ENCODE measurements at regions not wholly inside any gene's neighbourhood (a gene's known extent, or its start where the extent isn't known, plus 50 kb on each side); places are given as distances from the start of the nearest gene placed in this dataset.
A peak's percentile ranks its signal among the peaks of the same experiment; 100 is the strongest.
"Not testable (repeated sequence)": the region's sequence is repeated elsewhere in the genome, so short reads cannot be mapped to it uniquely, and the experiment has no call there.

DNA sequence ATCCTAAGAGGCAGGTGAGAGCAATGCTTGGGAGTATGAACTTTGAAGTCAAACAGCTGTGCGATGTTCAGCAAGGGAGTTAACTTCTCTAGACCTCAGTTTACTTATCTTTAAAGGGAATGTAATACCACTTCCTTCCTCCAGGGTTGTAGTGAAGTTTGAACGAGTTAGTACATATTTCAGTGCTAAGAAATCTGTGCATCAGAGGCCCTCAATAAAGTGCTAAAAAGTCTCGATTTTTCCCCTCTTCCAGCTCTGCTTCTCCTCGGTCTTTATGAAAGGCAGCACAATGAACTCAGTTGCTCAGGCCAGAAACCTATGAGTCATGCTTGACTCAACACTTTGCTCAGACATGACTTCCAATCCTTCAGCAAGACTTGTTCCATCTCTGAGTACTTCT is 418.9 kb downstream of the MDFIC start:
- no peak for DNase-seq
- Histone ChIP-seq H3K4me3 (ENCODE audit: low read depth in 1 of 3, low read length in 3 of 3) (no peak overlapping the region), H3K27me3 (ENCODE audit: control insufficient read depth in 3 of 3, insufficient read depth in 3 of 3, low read length in 3 of 3) (no peaks in the 10 kb centered on the region), H3K27ac (ENCODE audit: low read depth in 1 of 3, low read length in 2 of 3) (no peak overlapping the region), H3K36me3 (ENCODE audit: control insufficient read depth in 3 of 3, insufficient read depth in 2 of 3, low read depth in 1 of 3, low read length in 3 of 3) (no peaks in the 10 kb centered on the region), H3K9me3 (ENCODE audit: control insufficient read depth in 2 of 2, insufficient read depth in 1 of 2, low read depth in 1 of 2, low read length in 1 of 2) (peaks cover 0 to 4% of the 10 kb centered on the region in 2 donors), H3K4me1 (ENCODE audit: control insufficient read depth in 3 of 3, insufficient read depth in 2 of 3, low read depth in 1 of 3, low read length in 2 of 3) (no peaks in the 10 kb centered on the region)
- WGBS, 3 donors = 68 to 81% (median 74%) methylated on average over 4 of the region's 4 CpGs
- FAIRE-seq = no peak

DNA sequence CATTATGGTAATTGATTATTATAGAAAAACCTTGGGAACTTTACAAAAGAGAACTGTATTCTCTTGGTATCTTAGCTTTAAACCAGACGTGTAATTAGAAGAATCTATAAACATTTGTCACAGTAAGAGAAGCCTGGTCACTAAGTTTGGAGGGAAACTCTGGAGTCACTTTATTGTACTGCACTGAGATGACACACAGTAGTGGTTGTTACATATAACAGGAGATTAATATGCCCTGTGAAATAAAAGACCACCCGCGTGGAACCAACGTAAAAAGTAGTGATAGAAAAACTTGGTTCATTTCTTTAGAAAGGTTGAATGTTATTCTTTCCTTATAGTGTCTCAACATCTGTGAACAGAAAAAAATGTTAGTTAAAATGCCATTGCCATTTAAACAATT is 416.1 kb downstream of the MDFIC start:
- 77 to 94% (median 91%) methylated on average over 4 of the region's 4 CpGs for WGBS, 3 donors
- FAIRE-seq (no peak), DNase-seq (no peak)
- Histone ChIP-seq H3K9me3 (ENCODE audit: control insufficient read depth in 2 of 2, insufficient read depth in 1 of 2, low read depth in 1 of 2, low read length in 1 of 2) (peaks cover 0 to 4% of the 10 kb centered on the region in 2 donors), H3K4me1 (ENCODE audit: control insufficient read depth in 3 of 3, insufficient read depth in 2 of 3, low read depth in 1 of 3, low read length in 2 of 3) (no peaks in the 10 kb centered on the region), H3K4me3 (ENCODE audit: low read depth in 1 of 3, low read length in 3 of 3) (no peak overlapping the region), H3K27me3 (ENCODE audit: control insufficient read depth in 3 of 3, insufficient read depth in 3 of 3, low read length in 3 of 3) (no peaks in the 10 kb centered on the region), H3K27ac (ENCODE audit: low read depth in 1 of 3, low read length in 2 of 3) (no peak overlapping the region), H3K36me3 (ENCODE audit: control insufficient read depth in 3 of 3, insufficient read depth in 2 of 3, low read depth in 1 of 3, low read length in 3 of 3) (no peaks in the 10 kb centered on the region)

DNA sequence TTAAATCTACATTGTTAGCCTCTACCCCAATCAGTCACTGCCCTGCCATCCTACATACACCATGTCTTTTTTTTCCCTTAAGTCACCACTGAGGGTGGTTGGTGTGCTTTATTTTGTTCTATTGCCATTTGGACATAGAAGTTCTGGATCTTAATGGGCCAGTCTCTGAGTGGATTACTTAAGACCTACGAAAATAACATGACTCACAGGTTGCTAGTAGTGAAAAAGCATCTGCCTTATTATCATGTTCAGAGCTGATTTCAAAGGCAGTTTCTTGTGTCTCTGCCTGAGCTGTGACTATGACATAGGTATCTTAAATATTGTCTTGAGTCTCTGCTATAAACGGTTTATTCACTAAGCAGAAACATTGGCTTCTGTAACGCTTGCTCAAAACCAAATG is 410.8 kb downstream of the MDFIC start:
- Histone ChIP-seq H3K4me3 (ENCODE audit: low read depth in 1 of 3, low read length in 3 of 3) (no peak overlapping the region), H3K4me1 (ENCODE audit: control insufficient read depth in 3 of 3, insufficient read depth in 2 of 3, low read depth in 1 of 3, low read length in 2 of 3) (no peaks in the 10 kb centered on the region), H3K36me3 (ENCODE audit: control insufficient read depth in 3 of 3, insufficient read depth in 2 of 3, low read depth in 1 of 3, low read length in 3 of 3) (no peaks in the 10 kb centered on the region), H3K27ac (ENCODE audit: low read depth in 1 of 3, low read length in 2 of 3) (no peak overlapping the region), H3K27me3 (ENCODE audit: control insufficient read depth in 3 of 3, insufficient read depth in 3 of 3, low read length in 3 of 3) (no peaks in the 10 kb centered on the region), H3K9me3 (ENCODE audit: control insufficient read depth in 2 of 2, insufficient read depth in 1 of 2, low read depth in 1 of 2, low read length in 1 of 2) (no peaks in the 10 kb centered on the region)
- 71 to 81% (median 75%) methylated on average over 3 of the region's 3 CpGs for WGBS, 3 donors
- FAIRE-seq (no peak), DNase-seq (no peak)

DNA sequence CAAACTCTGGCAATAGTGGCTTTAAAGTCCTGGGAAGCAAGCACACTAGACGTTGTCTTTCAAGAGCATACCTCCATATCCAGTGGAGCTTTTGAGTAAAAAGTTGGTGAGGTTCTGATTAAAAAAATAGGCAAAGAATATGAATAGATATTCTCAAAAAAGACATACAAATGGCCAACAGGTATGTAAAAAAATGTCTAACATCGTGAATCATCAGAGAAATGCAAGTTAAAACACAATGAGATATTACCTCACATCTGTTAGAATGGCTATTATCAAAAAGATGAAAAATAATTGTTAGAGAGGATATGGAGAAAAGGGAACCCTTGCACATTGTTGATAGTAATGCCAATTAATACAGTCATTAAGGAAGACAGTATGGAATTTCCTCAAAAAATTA is 407.1 kb downstream of the MDFIC start:
- Histone ChIP-seq H3K9me3 (ENCODE audit: control insufficient read depth in 2 of 2, insufficient read depth in 1 of 2, low read depth in 1 of 2, low read length in 1 of 2) (no peaks in the 10 kb centered on the region), H3K27ac (ENCODE audit: low read depth in 1 of 3, low read length in 2 of 3) (no peak overlapping the region), H3K4me3 (ENCODE audit: low read depth in 1 of 3, low read length in 3 of 3) (no peak overlapping the region), H3K4me1 (ENCODE audit: control insufficient read depth in 3 of 3, insufficient read depth in 2 of 3, low read depth in 1 of 3, low read length in 2 of 3) (no peaks in the 10 kb centered on the region), H3K27me3 (ENCODE audit: control insufficient read depth in 3 of 3, insufficient read depth in 3 of 3, low read length in 3 of 3) (no peaks in the 10 kb centered on the region), H3K36me3 (ENCODE audit: control insufficient read depth in 3 of 3, insufficient read depth in 2 of 3, low read depth in 1 of 3, low read length in 3 of 3) (no peaks in the 10 kb centered on the region)
- FAIRE-seq (no peak), DNase-seq (no peak)
- 77 to 84% (median 80%) methylated on average over 2 of the region's 2 CpGs for WGBS, 3 donors

DNA sequence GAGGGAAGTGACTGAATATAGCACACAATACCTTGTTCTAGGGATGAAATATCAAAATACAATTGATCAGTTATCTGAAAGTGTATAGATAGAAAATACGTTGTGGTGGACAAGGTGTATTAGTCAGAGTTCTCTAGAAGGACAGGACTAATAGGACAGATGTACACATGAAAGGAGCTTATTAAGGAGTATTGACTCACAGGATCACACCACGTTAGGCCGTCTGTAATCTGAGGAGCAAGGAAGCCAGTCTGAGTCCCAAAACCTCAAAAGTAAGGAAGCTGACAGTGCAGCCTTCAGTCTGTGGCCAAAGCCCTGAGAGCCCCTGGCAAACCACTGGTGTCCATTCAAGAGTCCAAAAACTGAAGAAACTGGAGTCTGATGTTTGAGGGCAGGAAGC is 406.1 kb downstream of the MDFIC start:
- 84 to 87% (median 85%) methylated on average over 3 of the region's 3 CpGs for whole genome bisulfite sequencing, 3 donors
- no peak for FAIRE-seq
- Histone ChIP-seq H3K27me3 (ENCODE audit: control insufficient read depth in 3 of 3, insufficient read depth in 3 of 3, low read length in 3 of 3) (no peaks in the 10 kb centered on the region), H3K27ac (ENCODE audit: low read depth in 1 of 3, low read length in 2 of 3) (no peak overlapping the region), H3K4me1 (ENCODE audit: control insufficient read depth in 3 of 3, insufficient read depth in 2 of 3, low read depth in 1 of 3, low read length in 2 of 3) (no peaks in the 10 kb centered on the region), H3K36me3 (ENCODE audit: control insufficient read depth in 3 of 3, insufficient read depth in 2 of 3, low read depth in 1 of 3, low read length in 3 of 3) (no peaks in the 10 kb centered on the region), H3K9me3 (ENCODE audit: control insufficient read depth in 2 of 2, insufficient read depth in 1 of 2, low read depth in 1 of 2, low read length in 1 of 2) (no peaks in the 10 kb centered on the region), H3K4me3 (ENCODE audit: low read depth in 1 of 3, low read length in 3 of 3) (no peak overlapping the region)
- no peak for DNase-seq

DNA sequence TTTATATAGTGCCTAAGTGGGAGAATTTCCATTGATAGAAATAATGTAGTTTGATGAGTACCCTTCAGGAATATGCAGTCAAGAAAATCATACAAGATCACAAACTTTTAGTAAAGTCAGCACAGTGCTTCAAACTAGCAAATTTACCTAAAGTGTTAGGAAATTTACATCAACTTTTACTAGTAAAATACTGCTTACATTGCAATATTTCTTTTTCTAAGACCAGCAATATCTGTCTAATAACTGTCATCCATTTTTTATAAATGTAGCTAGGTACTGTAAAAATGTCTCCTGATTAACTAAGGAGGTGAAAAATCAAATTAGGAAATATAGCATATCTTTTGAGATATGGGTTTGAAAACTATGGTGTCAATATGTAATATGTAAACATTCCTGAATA is 405.4 kb downstream of the MDFIC start:
- Histone ChIP-seq H3K27ac (ENCODE audit: low read depth in 1 of 3, low read length in 2 of 3) (no peak overlapping the region), H3K4me1 (ENCODE audit: control insufficient read depth in 3 of 3, insufficient read depth in 2 of 3, low read depth in 1 of 3, low read length in 2 of 3) (no peaks in the 10 kb centered on the region), H3K27me3 (ENCODE audit: control insufficient read depth in 3 of 3, insufficient read depth in 3 of 3, low read length in 3 of 3) (no peaks in the 10 kb centered on the region), H3K36me3 (ENCODE audit: control insufficient read depth in 3 of 3, insufficient read depth in 2 of 3, low read depth in 1 of 3, low read length in 3 of 3) (no peaks in the 10 kb centered on the region), H3K4me3 (ENCODE audit: low read depth in 1 of 3, low read length in 3 of 3) (no peak overlapping the region), H3K9me3 (ENCODE audit: control insufficient read depth in 2 of 2, insufficient read depth in 1 of 2, low read depth in 1 of 2, low read length in 1 of 2) (no peaks in the 10 kb centered on the region)
- DNase-seq (no peak), FAIRE-seq (no peak)

DNA sequence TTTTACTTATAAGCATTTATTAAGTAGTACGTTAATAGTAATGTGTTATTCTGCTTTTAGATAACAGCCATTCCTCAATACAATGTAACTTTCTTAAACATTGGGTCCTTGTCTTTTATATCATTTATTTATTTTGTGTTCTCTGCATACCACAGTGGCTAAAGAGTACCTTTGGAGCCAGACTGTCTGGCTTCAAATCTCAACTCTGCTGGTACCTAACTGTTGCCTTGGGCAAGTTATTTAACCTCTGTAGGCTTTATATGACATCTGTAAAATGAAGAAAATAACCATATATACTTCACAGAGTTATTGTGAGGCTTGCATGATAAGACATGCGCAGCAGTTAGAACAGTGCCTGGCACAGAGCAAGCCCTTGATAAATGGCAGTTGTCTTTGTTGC is 397.6 kb downstream of the MDFIC start:
- H3K4me1 ChIP-seq (ENCODE audit: control insufficient read depth in 3 of 3, insufficient read depth in 2 of 3, low read depth in 1 of 3, low read length in 2 of 3) = no peaks in the 10 kb centered on the region
- no peak for FAIRE-seq
- no peaks in the 10 kb centered on the region for H3K36me3 ChIP-seq (ENCODE audit: control insufficient read depth in 3 of 3, insufficient read depth in 2 of 3, low read depth in 1 of 3, low read length in 3 of 3)
- H3K27me3 ChIP-seq (ENCODE audit: control insufficient read depth in 3 of 3, insufficient read depth in 3 of 3, low read length in 3 of 3) = no peaks in the 10 kb centered on the region
- H3K27ac ChIP-seq (ENCODE audit: low read depth in 1 of 3, low read length in 2 of 3) = no peak overlapping the region
- DNase-seq = no peak
- 68 to 81% (median 72%) methylated on average over 2 of the region's 2 CpGs for WGBS, 3 donors
- no peak overlapping the region for H3K4me3 ChIP-seq (ENCODE audit: low read depth in 1 of 3, low read length in 3 of 3)
- H3K9me3 ChIP-seq (ENCODE audit: control insufficient read depth in 2 of 2, insufficient read depth in 1 of 2, low read depth in 1 of 2, low read length in 1 of 2) = no peaks in the 10 kb centered on the region

DNA sequence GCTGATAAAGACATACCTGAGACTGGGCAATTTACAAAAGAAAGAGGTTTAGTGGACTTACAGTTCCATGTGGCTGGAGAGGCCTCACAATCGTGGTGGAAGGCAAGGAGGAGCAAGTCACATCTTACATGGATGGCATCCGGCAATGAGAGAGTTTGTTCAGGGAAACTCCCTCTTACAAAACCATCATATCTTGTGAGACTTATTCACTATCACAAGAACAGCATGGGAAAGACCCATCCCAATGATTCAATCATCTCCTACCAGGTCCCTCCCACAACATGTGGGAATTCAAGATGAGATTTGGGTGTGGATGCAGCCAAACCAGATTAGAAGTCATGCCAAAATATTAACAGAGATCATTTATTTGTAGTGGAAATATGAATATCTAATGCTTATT is 388.4 kb downstream of the MDFIC start:
- not testable (repeated sequence) for DNase-seq; FAIRE-seq; H3K36me3 ChIP-seq (ENCODE audit: control insufficient read depth in 3 of 3, insufficient read depth in 2 of 3, low read depth in 1 of 3, low read length in 3 of 3); H3K27me3 ChIP-seq (ENCODE audit: control insufficient read depth in 3 of 3, insufficient read depth in 3 of 3, low read length in 3 of 3); H3K27ac ChIP-seq (ENCODE audit: low read depth in 1 of 3, low read length in 2 of 3); H3K4me3 ChIP-seq (ENCODE audit: low read depth in 1 of 3, low read length in 3 of 3); H3K4me1 ChIP-seq (ENCODE audit: control insufficient read depth in 3 of 3, insufficient read depth in 2 of 3, low read depth in 1 of 3, low read length in 2 of 3); H3K9me3 ChIP-seq (ENCODE audit: control insufficient read depth in 2 of 2, insufficient read depth in 1 of 2, low read depth in 1 of 2, low read length in 1 of 2)
- 76 to 87% (median 82%) methylated on average over 2 of the region's 2 CpGs for WGBS, 3 donors

DNA sequence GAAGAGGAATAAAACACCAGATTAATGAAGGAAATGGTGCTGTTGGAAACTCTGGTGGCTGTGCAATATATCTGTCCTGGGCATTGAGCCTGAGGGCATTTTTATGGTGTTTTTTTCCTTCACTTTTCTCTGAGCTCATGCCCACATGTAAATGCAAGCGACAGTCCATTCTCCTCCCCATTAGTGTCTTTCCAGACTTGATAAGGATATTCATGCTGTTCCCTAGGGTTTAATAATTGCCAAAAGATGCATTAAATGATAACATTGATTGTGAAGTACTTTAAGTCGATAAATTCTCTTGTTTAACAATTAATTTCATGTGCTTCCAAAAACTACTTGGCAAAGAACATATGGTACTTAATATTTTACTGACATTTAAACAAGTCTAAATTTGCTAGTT is 384.7 kb downstream of the MDFIC start:
- H3K4me1 ChIP-seq (ENCODE audit: control insufficient read depth in 3 of 3, insufficient read depth in 2 of 3, low read depth in 1 of 3, low read length in 2 of 3) = no peaks in the 10 kb centered on the region
- H3K9me3 ChIP-seq (ENCODE audit: control insufficient read depth in 2 of 2, insufficient read depth in 1 of 2, low read depth in 1 of 2, low read length in 1 of 2) = peaks cover 0 to 4% of the 10 kb centered on the region in 2 donors
- WGBS, 3 donors = 23 to 45% (median 32%) methylated on average over 2 of the region's 2 CpGs
- no peaks in the 10 kb centered on the region for H3K27me3 ChIP-seq (ENCODE audit: control insufficient read depth in 3 of 3, insufficient read depth in 3 of 3, low read length in 3 of 3)
- H3K36me3 ChIP-seq (ENCODE audit: control insufficient read depth in 3 of 3, insufficient read depth in 2 of 3, low read depth in 1 of 3, low read length in 3 of 3) = no peaks in the 10 kb centered on the region
- H3K27ac ChIP-seq (ENCODE audit: low read depth in 1 of 3, low read length in 2 of 3) = no peak overlapping the region
- no peak overlapping the region for H3K4me3 ChIP-seq (ENCODE audit: low read depth in 1 of 3, low read length in 3 of 3)
- peak in 1 of 2 donors; percentile 2 for DNase-seq
- no peak for FAIRE-seq
